ENCODE measurements at regions not wholly inside any gene's neighbourhood (a gene's known extent, or its start where the extent isn't known, plus 50 kb on each side); places are given as distances from the start of the nearest gene placed in this dataset.
A peak's percentile ranks its signal among the peaks of the same experiment; 100 is the strongest.

DNA sequence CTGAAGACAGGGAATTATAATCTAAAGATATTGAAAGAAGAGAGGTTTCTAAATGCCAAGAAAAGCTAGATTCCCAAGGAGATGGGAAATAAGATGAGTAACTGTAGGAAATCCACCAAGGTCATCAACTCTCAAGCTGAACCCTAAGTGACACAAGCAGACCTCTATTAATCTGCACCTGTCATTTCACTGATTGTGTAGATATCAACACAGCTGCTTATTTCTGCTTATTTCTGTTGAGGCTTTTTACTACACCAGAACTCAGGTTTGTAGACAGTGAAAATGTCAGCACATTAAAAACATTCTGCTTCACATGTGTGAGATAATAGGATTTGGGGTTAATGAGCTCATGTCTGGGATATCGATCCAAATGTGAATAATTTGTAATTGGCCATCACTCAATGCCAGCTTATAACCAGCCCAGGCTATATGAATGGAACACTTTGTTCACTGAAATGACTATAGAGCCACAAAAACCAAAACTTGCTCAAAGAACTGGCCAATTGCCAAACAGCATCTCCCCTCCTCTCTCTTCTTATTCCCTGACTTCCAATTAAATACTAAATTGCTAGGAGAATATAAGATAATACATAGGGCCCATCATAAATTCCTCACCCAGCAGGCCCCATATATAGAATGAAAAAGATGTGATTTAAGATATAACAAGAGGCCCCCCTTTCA lies 188.7 kb upstream of the ARID2 start:
- Histone ChIP-seq H3K27ac (replicated peaks) (no peak overlapping the region), H3K4me3 (replicated peaks; ENCODE audit: insufficient read depth, low read length) (no peak overlapping the region), H3K27me3 (ENCODE audit: insufficient read depth, poor library complexity, severe bottlenecking) (no peaks in the 10 kb centered on the region)
- TF ChIP-seq SPI1 (IDR thresholded peaks at IDR 0.05; ENCODE audit: borderline replicate concordance, low read depth), result no peak
- TF ChIP-seq, protein P1, sequence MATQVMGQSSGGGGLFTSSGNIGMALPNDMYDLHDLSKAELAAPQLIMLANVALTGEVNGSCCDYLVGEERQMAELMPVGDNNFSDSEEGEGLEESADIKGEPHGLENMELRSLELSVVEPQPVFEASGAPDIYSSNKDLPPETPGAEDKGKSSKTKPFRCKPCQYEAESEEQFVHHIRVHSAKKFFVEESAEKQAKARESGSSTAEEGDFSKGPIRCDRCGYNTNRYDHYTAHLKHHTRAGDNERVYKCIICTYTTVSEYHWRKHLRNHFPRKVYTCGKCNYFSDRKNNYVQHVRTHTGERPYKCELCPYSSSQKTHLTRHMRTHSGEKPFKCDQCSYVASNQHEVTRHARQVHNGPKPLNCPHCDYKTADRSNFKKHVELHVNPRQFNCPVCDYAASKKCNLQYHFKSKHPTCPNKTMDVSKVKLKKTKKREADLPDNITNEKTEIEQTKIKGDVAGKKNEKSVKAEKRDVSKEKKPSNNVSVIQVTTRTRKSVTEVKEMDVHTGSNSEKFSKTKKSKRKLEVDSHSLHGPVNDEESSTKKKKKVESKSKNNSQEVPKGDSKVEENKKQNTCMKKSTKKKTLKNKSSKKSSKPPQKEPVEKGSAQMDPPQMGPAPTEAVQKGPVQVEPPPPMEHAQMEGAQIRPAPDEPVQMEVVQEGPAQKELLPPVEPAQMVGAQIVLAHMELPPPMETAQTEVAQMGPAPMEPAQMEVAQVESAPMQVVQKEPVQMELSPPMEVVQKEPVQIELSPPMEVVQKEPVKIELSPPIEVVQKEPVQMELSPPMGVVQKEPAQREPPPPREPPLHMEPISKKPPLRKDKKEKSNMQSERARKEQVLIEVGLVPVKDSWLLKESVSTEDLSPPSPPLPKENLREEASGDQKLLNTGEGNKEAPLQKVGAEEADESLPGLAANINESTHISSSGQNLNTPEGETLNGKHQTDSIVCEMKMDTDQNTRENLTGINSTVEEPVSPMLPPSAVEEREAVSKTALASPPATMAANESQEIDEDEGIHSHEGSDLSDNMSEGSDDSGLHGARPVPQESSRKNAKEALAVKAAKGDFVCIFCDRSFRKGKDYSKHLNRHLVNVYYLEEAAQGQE (IDR thresholded peaks at IDR 0.05; ENCODE audit: insufficient replicate concordance, low read depth), result no peak
- no peak for TF ChIP-seq POLR2AphosphoS5 (IDR thresholded peaks at IDR 0.05; ENCODE audit: low read depth)
- TF ChIP-seq, protein P2, sequence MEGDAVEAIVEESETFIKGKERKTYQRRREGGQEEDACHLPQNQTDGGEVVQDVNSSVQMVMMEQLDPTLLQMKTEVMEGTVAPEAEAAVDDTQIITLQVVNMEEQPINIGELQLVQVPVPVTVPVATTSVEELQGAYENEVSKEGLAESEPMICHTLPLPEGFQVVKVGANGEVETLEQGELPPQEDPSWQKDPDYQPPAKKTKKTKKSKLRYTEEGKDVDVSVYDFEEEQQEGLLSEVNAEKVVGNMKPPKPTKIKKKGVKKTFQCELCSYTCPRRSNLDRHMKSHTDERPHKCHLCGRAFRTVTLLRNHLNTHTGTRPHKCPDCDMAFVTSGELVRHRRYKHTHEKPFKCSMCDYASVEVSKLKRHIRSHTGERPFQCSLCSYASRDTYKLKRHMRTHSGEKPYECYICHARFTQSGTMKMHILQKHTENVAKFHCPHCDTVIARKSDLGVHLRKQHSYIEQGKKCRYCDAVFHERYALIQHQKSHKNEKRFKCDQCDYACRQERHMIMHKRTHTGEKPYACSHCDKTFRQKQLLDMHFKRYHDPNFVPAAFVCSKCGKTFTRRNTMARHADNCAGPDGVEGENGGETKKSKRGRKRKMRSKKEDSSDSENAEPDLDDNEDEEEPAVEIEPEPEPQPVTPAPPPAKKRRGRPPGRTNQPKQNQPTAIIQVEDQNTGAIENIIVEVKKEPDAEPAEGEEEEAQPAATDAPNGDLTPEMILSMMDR (IDR thresholded peaks at IDR 0.05; ENCODE audit: insufficient read depth, low read length), result no peak
- no peak for TF ChIP-seq GABPA (IDR thresholded peaks at IDR 0.05; ENCODE audit: low read depth)
- no peak for DNase-seq (ENCODE audit: low read depth in 1 of 2, low spot score in 1 of 2)

- H3K27me3 ChIP-seq (ENCODE audit: insufficient read depth, poor library complexity, severe bottlenecking), result no peaks in the 10 kb centered on the region
- TF ChIP-seq GABPA (IDR thresholded peaks at IDR 0.05; ENCODE audit: low read depth), result no peak
- TF ChIP-seq, protein P2 (IDR thresholded peaks at IDR 0.05; ENCODE audit: insufficient read depth, low read length), result peak; percentile 82
- TF ChIP-seq, protein P1 (IDR thresholded peaks at IDR 0.05; ENCODE audit: insufficient replicate concordance, low read depth), result no peak
- TF ChIP-seq POLR2AphosphoS5 (IDR thresholded peaks at IDR 0.05; ENCODE audit: low read depth), result no peak
- H3K27ac ChIP-seq (replicated peaks), result no peak overlapping the region
- H3K4me3 ChIP-seq (replicated peaks; ENCODE audit: insufficient read depth, low read length), result no peak overlapping the region
- peak; percentile 66 to 77 for DNase-seq (ENCODE audit: low read depth in 1 of 2, low spot score in 1 of 2)
Observed at GRCh38 chr12:45543887-45544286, 185.6 kb upstream of the ARID2 start.

- DNase-seq (ENCODE audit: low read depth in 1 of 2, low spot score in 1 of 2), result no peak
Observed at GRCh38 chr12:45546545-45546944, 183.0 kb upstream of the ARID2 start.

More at GRCh38 chr12:45546545-45546944, 183.0 kb upstream of the ARID2 start:
- no peak overlapping the region for H3K27ac ChIP-seq (replicated peaks)
- no peak overlapping the region for H3K4me3 ChIP-seq (replicated peaks; ENCODE audit: insufficient read depth, low read length)
- no peaks in the 10 kb centered on the region for H3K27me3 ChIP-seq (ENCODE audit: insufficient read depth, poor library complexity, severe bottlenecking)
- no peak for TF ChIP-seq SPI1 (IDR thresholded peaks at IDR 0.05; ENCODE audit: borderline replicate concordance, low read depth)
- TF ChIP-seq POLR2AphosphoS5 (IDR thresholded peaks at IDR 0.05; ENCODE audit: low read depth), result no peak
- TF ChIP-seq, protein P2 (IDR thresholded peaks at IDR 0.05; ENCODE audit: insufficient read depth, low read length), result no peak
- TF ChIP-seq, protein P1 (IDR thresholded peaks at IDR 0.05; ENCODE audit: insufficient replicate concordance, low read depth), result no peak
- TF ChIP-seq GABPA (IDR thresholded peaks at IDR 0.05; ENCODE audit: low read depth), result no peak

All from HL-60 (cell line).